ENCODE measurements at regions not wholly inside any gene's neighbourhood (a gene's known extent, or its start where the extent isn't known, plus 50 kb on each side); places are given as distances from the start of the nearest gene placed in this dataset.

DNA sequence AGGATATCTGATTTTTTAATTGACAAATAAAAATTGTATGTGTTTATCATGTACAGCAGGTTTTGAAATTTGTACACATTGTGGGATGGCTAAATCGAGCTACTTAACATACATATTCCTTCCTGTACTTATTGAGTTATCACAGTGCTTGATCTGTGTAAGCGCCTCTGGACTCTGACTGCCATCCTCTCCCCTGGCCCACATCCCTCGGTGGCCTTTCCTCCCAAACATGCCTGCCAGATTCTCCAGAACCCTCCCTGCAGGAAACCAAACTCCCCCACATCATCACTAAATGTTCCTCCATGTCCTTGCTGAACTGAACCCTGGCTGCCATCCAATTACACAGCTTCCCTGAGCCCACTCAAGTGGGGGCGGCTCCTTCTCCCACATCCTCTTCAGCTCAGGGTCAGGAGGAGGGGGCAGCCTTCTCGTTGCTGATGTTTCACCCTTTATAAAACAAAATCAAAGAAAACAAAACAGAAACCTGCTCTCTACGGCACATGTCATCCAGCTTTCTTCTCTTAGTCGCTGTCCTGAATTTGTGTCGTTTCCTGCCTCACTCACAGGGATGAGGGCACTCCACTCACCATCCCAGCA, 97.1 kb upstream of the SPATA13 start:
- H3K79me1 ChIP-seq (ENCODE audit: insufficient read depth, low read depth, low read length, poor library complexity, severe bottlenecking): no peaks in the 10 kb centered on the region
- H3K4ac ChIP-seq (ENCODE audit: low read depth, low read length): no peak overlapping the region
- no peak overlapping the region for H2AK5ac ChIP-seq (ENCODE audit: insufficient read length, low read length)
- H3K23ac ChIP-seq (ENCODE audit: insufficient read length, low read depth, low read length): no peak overlapping the region
- H2BK20ac ChIP-seq (ENCODE audit: low read depth, low read length, poor library complexity, severe bottlenecking): no peak overlapping the region
- no peaks in the 10 kb centered on the region for H3K79me2 ChIP-seq (ENCODE audit: insufficient read depth, low read length)
- DNase-seq: no peak
- H3T11ph ChIP-seq (ENCODE audit: low read length): no peak overlapping the region
- H4K5ac ChIP-seq (ENCODE audit: insufficient read length, low read depth, low read length): no peak overlapping the region
- H2BK15ac ChIP-seq (ENCODE audit: low read depth, low read length): no peak overlapping the region
- H2BK12ac ChIP-seq (ENCODE audit: insufficient read length, low read depth, low read length): no peak overlapping the region
- Mint-ChIP-seq H3K27me3 (ENCODE audit: low read depth) (peaks cover 1% of the 10 kb centered on the region; the same call in 1 of the 2 replicates), H3K36me3 (ENCODE audit: insufficient read depth in 1 of 3, low read depth in 3 of 3) (no peaks in the 10 kb centered on the region), H3K4me3 (no peak overlapping the region), H3K4me1 (peaks cover 22 to 24% of the 10 kb centered on the region in 2 experiments), H3K9me3 (no peaks in the 10 kb centered on the region), H3K27ac (no peak overlapping the region; a peak in 1 of 7 replicates)
- H2BK120ac ChIP-seq (ENCODE audit: low read depth, low read length, poor library complexity, severe bottlenecking): no peak overlapping the region
- no peak overlapping the region for H3K4me2 ChIP-seq (ENCODE audit: insufficient read depth, insufficient read length, low read length)
- peaks cover 6% of the 10 kb centered on the region; the same call in 1 of the 2 replicates for H3K4me1 ChIP-seq (ENCODE audit: insufficient read depth, low read length)
- no peaks in the 10 kb centered on the region for H4K20me1 ChIP-seq (ENCODE audit: control insufficient read depth, insufficient read depth, insufficient read length)
- H3K56ac ChIP-seq (ENCODE audit: insufficient read length, low read depth, low read length): no peak overlapping the region
- no peak overlapping the region for H2BK5ac ChIP-seq (ENCODE audit: insufficient read length, low read length)
- H2AFZ ChIP-seq (ENCODE audit: low read length): no peak overlapping the region
- no peak overlapping the region for H3K18ac ChIP-seq (ENCODE audit: insufficient read length, low read depth, low read length)
- H4K8ac ChIP-seq (replicated peaks; ENCODE audit: insufficient read length, low read depth, low read length): no peak overlapping the region
- H3K14ac ChIP-seq (ENCODE audit: insufficient read depth, low read length): no peak overlapping the region
- H3K9ac ChIP-seq (ENCODE audit: extremely low read depth, insufficient read length, low read length): no peak overlapping the region
- no peaks in the 10 kb centered on the region for H3K9me3 ChIP-seq (ENCODE audit: control insufficient read depth, low read depth, low read length)
- H3K23me2 ChIP-seq (ENCODE audit: insufficient read length, low read depth, low read length, poor library complexity, severe bottlenecking): no peaks in the 10 kb centered on the region
- H4K91ac ChIP-seq (ENCODE audit: insufficient read length, low read depth, low read length): no peak overlapping the region
- no peak overlapping the region for H3K27ac ChIP-seq (ENCODE audit: insufficient read length, low read depth, low read length)
- no CpG with 5 or more reads among the region's 8 CpGs for WGBS (ENCODE audit: extremely low coverage, insufficient read length, low lambda C conversion rate)
- TF ChIP-seq, protein P1, sequence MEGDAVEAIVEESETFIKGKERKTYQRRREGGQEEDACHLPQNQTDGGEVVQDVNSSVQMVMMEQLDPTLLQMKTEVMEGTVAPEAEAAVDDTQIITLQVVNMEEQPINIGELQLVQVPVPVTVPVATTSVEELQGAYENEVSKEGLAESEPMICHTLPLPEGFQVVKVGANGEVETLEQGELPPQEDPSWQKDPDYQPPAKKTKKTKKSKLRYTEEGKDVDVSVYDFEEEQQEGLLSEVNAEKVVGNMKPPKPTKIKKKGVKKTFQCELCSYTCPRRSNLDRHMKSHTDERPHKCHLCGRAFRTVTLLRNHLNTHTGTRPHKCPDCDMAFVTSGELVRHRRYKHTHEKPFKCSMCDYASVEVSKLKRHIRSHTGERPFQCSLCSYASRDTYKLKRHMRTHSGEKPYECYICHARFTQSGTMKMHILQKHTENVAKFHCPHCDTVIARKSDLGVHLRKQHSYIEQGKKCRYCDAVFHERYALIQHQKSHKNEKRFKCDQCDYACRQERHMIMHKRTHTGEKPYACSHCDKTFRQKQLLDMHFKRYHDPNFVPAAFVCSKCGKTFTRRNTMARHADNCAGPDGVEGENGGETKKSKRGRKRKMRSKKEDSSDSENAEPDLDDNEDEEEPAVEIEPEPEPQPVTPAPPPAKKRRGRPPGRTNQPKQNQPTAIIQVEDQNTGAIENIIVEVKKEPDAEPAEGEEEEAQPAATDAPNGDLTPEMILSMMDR (conservative IDR thresholded peaks at IDR 0.05): no peak
- H3K27me3 ChIP-seq (ENCODE audit: insufficient read depth, low read length): no peaks in the 10 kb centered on the region
